DMS79 (cell line): ENCODE measurements at regions not wholly inside any gene's neighbourhood (a gene's known extent, or its start where the extent isn't known, plus 50 kb on each side); places are given as distances from the start of the nearest gene placed in this dataset.

Experiments
- DNase-seq: peaks from one replicate; lab custom pipeline; 2025; lab: John Stamatoyannopoulos, UW

DNA sequence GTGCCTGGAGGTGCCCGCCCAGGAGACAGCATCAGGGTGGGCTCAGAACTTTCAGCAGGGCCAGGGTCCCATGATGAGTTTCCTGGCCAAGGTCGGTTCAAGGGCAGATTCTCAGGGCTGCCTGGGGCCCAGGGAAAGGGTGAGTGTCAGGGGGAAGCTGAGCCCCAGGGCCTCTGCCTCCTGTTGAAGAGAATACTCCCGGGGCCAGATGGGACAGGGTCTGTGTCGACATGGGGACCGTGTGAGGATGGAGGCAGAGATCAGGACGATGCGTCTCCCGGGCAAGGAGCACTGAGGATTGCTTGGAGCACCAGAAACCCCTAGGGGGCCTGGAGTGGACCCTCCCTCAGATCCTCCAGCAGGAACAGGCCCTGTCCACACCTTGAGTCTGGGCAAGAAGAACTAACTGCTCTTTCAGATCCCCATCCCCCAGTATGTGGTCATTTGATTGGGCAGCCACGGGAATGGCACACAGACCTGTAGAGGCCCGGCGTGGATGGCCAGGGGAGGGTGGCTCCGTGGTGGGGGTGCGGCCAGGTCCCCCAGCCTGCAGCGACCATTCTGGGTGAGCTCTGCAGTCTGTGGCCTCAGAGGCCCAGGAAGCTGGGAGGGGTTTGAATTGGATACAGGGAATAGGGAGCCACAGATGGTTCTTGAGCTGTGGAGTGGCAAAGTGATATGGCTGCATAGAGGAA is 1078.7 kb downstream of the BRD1 start:
- DNase-seq, result no peak

DNA sequence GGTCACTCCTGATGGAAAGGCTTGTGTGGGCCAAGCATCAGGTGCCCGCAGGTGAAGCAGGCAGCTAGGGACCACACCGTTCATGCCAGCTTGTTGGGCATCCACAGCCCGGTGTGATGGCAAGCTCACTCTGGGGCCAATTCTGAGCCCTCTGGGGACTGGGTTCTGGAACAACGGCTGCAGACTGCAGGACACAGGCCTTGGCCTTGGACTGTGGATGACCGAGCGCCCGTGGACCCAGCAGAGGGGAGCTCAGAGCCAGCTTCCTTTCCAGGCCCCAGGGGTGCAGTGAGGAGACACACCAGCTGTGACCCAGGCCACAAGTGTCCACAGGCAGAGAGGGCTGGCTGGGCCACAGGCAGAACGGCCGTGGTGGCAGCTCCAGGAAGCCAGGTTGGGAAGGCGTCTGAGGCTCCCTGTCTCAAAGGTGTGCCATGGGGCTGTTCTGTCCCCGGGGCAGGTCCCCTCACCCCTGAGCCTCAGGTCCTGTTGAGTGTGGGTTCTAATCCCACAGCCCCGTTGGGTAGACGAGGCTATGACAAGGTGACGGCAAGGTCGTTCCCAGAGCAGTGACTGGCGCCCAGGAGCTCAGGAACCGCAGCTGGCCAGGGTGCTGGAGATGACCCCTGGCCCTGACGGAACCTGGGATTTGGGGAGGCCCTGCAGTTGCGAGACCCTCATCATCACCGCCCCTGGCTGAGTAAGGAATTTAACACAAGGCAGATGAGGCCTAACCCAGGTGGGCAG is 1079.4 kb downstream of the BRD1 start:
- DNase-seq, result no peak

DNA sequence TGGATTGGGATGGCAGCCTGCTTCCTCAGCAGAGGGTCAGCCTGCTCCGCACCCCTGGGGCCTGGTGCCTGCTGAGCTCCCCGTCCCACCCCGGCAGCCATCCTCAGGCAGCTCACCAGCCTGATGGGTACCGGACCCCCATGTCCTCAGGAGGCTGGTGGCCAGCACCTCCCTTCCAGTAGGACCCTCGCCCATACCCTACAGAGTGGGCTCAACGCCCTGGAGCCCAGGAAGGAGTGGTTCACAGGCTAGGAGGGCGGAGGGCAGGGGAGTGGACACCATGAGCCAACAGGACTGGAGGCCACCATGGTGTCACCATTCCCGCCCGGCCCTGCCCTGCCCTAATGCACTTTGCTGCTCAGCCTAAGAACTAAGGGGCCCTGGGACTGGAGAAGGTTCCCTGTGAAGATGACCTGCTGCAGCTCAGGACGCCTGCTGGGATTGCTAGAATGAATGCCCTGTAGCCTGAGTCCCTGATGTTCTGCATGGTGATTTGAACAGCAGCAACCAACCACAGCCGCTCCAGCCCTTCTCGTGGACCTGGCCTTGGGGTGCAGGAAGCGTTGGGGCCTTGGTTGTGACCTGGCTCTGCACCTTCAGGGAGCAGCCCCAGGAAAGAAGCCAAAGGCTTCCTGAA is 1080.8 kb downstream of the BRD1 start:
- no peak for DNase-seq

DNA sequence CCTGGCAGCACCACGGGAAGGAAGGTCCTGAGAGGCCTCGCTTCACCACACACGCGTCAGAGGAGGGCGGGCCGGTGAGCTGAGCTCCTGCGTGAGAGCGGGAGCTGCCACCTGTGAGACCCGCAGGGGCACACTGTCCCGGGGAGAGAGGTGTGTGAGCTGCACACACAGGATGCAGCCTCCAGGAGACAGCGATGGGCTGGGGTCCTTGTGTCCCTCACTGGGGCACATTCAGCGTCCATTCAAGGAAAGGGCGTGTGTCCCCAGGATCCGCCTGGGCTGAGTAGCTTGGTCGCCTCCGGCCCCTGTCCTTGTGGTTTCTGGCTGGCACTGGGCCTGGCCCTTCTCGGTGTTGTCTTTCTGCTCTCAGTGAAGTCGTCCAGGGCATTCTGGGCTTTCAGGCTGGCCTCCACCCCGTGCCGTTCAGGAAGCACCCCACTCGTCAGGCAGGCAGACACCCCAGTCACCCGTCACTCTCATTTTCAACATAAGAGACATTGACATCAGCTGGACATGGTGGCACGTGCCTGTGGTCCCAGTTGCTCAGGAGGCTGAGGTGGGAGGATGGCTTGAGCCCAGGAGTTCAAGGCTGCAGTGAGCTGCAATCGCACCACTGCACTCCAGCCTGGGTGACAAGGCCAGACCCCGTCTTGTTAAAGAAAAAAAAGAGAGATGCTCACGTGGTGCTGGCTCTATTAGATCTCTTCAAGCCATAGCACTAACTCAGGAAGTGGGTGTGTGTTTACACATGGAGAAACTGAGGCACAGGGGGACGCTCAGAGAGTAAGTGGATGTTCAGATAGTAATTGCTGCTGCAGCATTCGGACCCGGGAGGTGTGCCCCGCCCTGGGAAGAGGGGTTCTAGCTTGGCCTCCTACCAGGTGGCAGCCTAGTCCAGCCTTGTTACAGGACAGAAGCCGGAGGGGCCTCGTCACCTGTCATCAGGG is 1081.6 kb downstream of the BRD1 start:
- DNase-seq, result no peak

DNA sequence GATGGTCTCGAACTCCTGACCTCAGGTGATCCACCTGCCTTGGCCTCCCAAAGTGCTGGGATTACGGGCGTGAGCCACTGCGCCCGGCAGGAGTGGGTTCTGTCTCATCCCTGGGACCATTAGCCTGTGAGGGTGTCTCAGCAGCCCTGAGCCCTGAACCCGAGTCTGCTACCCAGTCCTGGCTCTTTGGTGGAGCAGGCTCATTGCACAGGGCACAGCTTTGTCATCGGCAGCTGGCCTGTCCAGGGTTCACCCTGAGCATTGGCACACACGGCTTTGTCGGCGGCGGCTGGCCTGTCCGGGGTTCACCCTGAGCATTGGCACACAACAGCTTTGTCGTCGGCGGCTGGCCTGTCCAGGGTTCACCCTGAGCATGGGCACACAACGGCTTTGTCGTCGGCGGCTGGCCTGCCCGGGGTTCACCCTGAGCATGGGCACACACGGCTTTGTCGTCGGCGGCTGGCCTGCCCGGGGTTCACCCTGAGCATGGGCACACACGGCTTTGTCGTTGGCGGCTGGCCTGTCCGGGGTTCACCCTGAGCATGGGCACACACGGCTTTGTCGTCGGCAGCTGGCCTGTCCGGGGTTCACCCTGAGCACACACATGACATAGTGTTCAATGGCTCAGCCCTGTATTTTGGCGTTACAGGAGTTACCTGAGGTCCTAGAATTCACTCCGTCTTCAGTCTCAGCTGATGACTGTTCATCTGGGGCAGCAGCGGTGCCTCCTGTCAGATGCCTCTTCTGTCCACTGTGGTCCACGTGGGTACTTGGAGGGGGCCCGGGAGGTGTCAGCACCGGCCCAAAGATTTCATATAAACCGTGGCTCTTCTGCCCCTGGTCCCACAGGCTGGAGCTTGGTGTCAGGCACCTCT is 1082.5 kb downstream of the BRD1 start:
- DNase-seq, result no peak

DNA sequence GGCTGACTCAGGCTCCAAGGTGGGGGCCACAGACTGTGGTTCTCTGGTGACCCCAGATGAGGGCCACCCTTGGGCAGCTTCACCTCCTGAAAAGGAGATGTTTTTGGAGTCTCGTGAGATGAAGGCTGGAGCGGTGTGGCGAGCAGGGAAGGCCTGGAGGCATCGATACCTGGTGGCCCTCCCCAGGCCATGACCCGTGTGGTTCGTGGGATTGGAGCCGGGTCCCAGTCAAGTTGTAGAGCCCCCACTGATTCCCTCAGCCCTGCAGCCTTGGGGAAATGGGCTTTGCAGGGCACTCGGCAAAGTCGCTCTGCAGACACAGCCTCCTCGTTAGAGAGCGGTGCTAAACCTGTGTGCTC is 1083.4 kb downstream of the BRD1 start:
- no peak for DNase-seq

DNA sequence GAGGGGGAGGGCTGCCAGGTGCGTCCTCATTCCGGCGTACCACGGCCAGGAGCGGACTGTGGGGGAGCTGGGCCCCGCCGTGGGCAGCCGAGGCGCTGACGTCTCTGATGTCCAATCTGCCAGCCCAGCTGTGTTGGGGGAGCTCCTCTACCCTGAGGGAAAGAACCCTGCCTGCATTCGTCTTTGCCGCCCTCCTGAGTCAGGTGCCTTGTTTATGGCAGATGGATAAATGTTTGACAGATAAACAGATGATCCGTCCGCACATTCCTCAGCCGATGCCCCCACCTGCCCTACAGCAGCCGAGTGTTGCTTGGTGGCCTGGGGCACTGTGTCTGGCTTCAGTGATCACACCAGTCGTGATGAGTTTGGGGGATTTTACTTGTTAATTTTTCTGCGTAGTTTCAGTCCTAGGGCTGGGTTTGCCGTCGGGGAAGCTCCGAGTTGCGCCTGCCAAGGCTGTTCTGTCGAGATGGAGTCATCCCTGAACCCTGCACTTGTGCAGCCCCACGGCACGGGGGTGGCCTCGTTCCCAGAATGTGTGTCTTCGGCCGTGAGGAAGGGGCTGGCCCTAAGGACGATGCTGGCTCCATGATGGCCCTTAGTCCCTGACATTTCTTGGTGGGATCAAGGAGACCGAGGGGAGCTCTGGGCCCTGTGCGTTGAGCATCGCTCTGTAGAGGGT is 1083.9 kb downstream of the BRD1 start:
- DNase-seq, result no peak

DNA sequence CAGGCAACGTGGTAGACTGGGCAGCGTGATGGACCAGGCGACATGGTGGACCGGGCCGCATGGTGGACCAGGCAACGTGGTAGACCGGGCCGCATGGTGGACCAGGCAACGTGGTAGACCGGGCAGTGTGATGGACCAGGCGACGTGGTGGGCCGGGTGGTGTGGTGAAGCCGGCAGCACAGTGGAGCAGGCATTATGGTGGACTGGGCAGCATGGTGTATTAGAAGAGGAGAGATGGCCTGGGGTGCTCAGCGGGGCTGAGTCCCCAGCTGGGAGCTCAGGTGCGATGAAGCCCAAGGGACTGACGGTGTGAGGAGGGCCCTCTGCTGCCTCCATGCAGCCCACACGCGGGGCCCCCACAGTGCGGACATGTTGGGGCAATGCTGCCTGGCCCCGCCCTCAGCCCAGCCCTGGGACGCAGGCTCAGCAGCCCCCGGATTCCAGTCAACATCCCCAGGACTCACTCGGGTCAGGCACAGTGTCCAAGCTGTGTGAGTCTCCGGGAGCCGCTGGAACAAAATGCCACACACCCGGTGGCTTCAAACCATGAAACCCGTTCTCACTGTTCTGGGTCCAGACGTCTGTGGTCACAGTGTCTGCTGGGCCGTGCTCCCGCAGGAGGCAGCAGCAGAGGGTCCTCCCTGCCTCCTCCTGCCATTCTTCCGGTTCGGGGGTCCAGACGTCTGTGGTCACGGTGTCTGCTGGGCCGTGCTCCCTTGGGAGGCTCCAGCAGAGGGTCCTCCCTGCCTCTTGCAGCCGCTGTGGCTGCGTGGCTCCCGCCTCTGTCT is 1084.9 kb downstream of the BRD1 start:
- DNase-seq, result no peak

DNA sequence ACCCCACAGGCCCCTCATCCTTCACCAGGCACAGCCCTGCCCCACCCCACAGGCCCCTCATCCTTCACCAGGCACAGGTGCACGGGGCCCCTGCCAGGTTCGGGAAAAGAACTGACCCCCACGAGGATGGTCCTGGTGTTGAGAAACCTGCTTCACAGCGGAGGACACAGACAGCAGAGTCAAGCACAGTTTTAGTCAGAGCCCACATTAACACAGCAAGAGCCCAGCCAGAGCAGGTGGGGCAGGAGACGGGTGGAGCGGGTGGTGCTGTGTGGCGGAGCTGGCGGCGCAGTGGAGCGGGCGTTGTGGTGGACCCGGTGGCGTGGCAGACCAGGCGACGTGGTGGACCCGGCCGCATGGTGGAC is 1085.5 kb downstream of the BRD1 start:
- DNase-seq, result no peak

DNA sequence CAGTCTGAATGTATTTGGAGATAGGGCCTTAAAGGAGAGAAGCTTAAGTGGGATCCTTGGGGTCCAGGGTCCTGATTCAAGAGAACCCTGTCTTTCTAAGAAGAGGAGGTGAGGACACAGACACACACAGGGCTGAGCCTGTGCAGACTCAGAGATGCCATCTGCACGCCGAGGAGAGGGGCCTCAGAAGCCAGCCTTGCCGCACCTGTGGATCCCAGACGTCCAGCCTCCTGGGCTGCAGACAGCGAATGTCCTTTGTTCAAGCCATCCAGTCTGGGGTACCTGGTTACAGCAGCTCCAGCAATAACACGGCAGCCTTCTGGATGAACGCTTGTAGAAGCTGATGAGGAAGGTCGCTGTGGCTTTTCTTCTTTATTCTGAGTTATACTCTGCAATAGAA is 1086.1 kb downstream of the BRD1 start:
- no peak for DNase-seq

DNA sequence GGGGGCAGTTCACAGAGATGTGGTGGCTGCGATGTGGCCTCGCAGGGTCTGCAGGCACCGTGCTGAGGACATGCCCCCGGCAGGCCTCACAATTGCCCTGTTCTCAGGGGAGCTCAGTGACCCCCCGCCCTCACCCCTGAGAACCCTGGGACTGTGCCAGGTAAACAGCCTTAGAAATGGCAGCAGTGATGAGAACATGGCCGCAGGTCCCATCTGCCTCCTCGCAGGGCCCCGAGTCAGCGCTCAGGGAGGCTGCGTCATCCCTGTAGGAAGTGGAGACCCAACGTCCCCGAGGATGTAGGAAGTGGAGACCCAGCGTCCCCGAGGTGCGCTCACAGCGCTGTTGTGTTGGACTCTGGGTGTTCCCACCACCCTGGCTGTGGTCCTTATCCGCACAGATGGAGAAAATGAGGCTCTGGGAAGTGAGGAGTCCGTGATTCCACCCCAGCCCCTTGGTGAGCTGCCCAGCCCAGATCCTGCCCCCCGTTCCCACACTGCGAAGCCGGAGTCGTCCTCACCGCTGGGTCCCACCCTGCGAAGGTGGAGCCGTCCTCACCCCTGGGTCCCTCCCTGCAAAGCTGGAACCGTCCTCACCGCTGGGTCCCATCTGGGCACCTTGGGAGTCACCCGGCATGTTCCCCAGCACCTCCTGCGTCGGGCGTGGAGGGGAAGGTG is 1086.8 kb downstream of the BRD1 start:
- no peak for DNase-seq

DNA sequence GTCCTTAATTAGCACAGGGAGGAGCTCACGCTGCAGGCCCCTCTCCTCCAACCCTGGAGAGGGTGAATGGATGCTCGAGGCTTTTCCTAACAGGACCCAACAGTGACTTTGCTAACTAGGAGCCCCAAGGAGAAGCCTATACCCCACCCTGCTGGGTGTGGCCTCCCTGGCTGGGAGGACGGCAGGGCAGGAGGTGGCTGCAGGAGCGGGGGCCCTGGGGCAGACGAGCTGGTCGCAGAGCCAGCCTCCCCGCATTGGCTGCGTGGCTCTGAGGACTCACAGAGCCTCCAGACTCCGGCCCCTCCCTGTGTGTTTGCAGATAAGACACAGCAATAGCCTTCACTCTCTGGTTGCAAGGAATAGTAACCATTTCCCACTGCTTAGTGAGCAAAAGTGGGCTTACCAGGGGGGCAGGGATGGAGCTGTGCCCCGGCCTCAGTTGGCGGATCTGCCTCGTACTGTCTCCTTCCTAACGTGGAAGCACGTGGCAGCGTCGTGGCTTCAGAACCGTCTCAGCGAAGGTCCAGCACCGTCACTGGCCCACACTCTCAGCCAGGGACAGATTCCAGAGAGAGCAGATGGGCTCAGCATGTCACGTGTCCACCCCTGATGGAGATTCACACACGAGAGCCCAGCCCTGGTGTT is 1087.5 kb downstream of the BRD1 start:
- no peak for DNase-seq

DNA sequence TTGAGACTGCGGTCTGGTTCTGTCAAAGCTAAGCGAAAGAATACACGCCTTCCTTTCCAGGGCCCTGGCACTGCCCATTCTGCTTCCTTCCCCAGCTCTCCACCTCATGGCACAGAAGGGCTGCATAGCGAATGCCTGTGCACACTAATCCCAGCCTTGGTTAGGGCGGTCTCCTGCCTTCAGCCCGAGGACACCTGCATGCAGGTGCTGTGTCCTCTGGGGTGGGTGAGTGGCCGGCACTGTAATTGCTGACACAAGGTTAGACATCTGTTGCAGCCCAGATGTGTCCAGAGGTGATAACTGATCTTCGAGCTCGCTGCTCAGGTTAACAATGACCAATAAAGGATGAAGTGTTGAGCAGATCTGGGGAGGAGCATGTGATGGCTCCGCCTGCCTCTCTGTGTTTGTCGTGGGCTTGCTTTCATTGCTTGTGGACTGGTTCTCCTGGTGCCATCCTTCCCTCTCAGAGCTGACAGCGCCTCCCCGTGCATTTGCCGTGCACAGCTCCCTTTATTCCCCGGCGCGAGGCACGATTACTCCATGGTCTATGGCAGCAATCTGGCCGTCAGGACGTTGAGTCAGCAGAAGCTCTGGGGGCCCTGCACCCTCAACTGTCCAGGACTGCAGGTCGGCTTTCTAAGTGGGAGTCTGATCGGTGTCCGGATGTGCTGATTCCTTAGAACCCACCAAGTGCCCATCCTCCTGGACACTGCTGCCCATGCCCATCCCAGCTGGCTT is 1088.2 kb downstream of the BRD1 start:
- no peak for DNase-seq

DNA sequence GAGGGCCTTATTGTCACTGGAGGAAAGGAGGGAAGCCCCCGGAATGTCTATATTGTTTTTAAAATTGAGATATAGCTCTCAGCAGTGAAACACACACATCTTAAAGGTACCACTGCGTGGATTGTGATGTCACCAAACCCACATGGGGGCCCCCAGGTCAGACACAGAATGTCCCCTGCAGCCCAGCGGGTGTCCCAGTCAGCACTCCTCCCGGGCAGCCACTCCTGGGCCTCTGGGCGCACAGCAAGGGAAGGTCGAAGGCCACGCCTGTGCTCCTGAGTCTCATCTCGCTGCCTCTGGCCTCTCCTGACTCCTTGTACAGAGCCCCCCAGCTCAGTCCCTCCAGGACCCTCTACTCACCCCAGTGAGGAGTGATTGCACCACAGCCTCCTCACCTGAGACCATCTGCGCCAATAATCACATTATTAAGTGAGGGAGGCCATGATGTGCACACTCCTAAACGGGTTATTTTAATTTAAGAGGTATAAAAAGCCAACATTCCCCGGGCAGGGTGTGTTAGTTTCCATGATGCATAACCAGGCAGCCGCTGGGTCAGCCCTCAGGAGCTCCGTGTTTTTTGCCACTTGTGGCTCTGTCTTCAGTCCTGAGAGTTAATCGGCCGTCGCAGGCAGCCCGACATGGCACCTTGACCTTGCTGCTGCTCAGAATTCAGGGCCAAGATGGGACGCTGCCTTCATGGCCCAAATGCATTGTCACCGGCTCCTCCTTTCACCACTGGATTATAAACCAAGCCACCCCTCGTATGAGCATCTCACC is 1089.3 kb downstream of the BRD1 start:
- no peak for DNase-seq

DNA sequence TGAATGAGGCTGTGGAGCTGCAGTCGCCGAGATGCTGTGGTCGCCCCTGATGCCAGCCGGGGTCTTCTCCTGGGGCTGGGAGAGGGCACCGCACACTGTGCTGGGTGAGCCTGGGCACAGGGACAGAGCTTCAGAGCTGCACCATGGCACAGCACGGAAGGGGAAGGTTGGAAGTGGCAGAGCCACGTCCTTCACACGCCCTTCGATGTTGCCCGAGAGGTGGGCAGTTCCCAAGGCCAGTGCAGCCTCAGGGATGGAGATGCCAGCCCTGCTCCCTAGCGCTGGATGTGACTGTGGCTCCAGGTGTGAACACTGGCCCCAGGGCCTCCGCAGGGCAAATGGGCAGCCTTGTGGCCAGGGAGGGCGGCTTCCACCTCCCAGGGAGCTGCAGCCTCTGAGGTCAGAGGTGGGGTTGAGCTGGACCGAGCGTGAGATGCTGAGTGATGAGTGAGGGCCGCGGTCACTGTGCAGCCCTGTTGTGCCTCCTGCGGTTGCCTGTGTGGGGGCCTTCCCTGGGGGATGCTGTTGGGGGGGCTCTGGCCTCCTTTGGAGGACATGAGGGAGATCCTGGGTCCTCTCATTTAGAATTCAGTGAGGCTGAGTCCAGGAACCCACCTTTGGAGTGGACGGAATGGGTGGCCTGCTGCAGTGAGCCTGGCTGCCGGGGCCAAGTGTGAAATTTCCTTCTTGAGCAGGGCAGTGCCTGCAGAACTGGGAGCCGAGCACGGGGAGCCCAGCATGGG is 1090.0 kb downstream of the BRD1 start:
- no peak for DNase-seq

DNA sequence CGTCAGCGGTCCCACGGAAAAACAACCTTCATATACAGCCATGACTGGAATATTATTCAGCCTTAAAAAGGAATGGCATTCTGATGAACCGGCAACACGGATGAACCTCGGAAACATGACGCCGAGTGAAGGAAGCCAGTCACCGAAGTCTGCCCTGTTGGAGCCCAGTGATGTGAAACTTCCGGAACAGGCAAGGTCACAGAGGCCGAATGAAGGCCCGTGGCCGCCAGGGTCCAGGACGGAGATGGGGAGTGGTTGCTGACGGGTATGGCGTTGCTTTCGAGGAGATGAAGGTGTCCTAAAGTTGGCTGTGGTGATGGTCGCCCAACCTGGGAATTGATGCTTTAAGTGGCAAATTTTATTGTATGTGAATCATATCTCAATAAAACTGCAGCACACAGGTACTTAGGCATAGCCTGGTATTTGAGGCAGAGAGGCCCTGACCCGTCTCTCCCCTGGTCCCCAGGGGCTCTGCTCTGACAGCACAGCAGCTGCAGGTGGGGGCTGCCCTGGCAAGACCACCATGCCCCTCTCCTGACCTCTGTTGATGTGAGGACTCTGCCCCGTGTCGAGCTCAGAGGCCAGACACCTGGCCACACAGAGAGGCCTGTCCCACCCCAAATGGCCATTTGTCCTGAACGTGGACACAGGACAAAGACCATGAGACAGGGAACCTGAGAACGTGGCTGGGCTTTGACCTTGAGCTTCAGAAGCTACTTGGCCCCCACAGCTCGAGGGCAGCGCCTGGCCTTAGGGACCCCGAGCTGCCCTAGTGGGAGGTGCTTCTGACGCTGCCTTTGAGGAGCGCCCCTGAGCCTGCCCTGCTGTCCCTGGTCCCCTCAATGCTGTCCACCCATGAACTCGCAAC is 1090.8 kb downstream of the BRD1 start:
- DNase-seq, result no peak
